HepG2 (cell line): ENCODE measurements at regions not wholly inside any gene's neighbourhood (a gene's known extent, or its start where the extent isn't known, plus 50 kb on each side); places are given as distances from the start of the nearest gene placed in this dataset.

Experiments used
- ATAD3A ChIP-seq: sonication (generic); formaldehyde crosslinking; IDR thresholded peaks from 2 replicates; pipeline ENCODE4 v1.4.0; 2020; ENCODE audit warnings: missing genetic modification reagents
- CTCF ChIP-seq: sonication (generic); formaldehyde crosslinking; IDR thresholded peaks from 2 replicates; pipeline ENCODE4 v1.5.0; 2020; ENCODE audit warnings: mild to moderate bottlenecking, missing genetic modification reagents, moderate library complexity
- EP300 ChIP-seq, 3 experiments: sonication (generic) in 1 of 3; formaldehyde crosslinking in 1 of 3; IDR thresholded peaks; 2 replicates each; pipeline versions ENCODE4 v1.5.1 to v1.6.1; 2011 to 2020; ENCODE audit warnings: low read depth in 2 of 3, low read length in 2 of 3, borderline replicate concordance in 1 of 3, improper control_type of control experiment in 1 of 3, mild to moderate bottlenecking in 1 of 3, missing genetic modification reagents in 1 of 3, moderate library complexity in 1 of 3
- GATAD1 ChIP-seq: IDR thresholded peaks from 2 replicates; pipeline ENCODE4 v1.6.1; 2016; ENCODE audit warnings: missing genetic modification reagents, missing compliant biosample characterization
- HDAC6 ChIP-seq: fragments of 200-600 bp; sonication (generic); IDR thresholded peaks from 2 replicates; pipeline ENCODE4 v1.7.0; 2017; ENCODE audit warnings: mild to moderate bottlenecking, antibody characterized with exemption, low read length, low read depth
- JUN ChIP-seq: sonication (generic); formaldehyde crosslinking; IDR thresholded peaks from 2 replicates; pipeline ENCODE4 v1.4.0; 2020; ENCODE audit warnings: mild to moderate bottlenecking, missing genetic modification reagents
- MBNL3 ChIP-seq: fragments of 250-450 bp; sonication (Bioruptor Pico); conservative IDR thresholded peaks from 2 replicates; pipeline ENCODE4 v1.8.0; 2022; ENCODE audit warnings: mild to moderate bottlenecking, inconsistent platforms
- POLR2A ChIP-seq, 2 experiments: IDR thresholded peaks; 2 replicates each; pipeline ENCODE4 v1.6.1; 2011; ENCODE audit warnings: low read depth in 2 of 2, low read length in 2 of 2, mild to moderate bottlenecking in 1 of 2, moderate library complexity in 1 of 2; ENCODE audit not compliant: insufficient read depth in 1 of 2
- SMC3 ChIP-seq: IDR thresholded peaks from 2 replicates; pipeline ENCODE4 v1.6.1; 2011; ENCODE audit warnings: low read length, improper control_type of control experiment
- ZNF580 ChIP-seq: IDR thresholded peaks from 2 replicates; pipeline ENCODE4 v1.6.1; 2016; ENCODE audit warnings: low read depth, borderline replicate concordance
- ZNF83 ChIP-seq: sonication (generic); formaldehyde crosslinking; IDR thresholded peaks from 2 replicates; pipeline ENCODE4 v1.4.0; 2020; ENCODE audit warnings: missing genetic modification reagents, mild to moderate bottlenecking, borderline replicate concordance

GRCh38 chr6:113160306-113161017 lies 696.7 kb upstream of the MARCKS start:
- TF ChIP-seq CTCF (no peak), SMC3 (no peak), MBNL3 (CRISPR knock-in tag) (no peak), ZNF580 (CRISPR knock-in tag) (no peak), ATAD3A (no peak), JUN (CRISPR knock-in tag) (no peak), EP300 (IDR thresholded peaks at IDR 0.05; ENCODE audit: low read depth in 2 of 2, low read length in 2 of 2) (no peak), EP300 (CRISPR knock-in tag; IDR thresholded peaks at IDR 0.05; ENCODE audit: borderline replicate concordance) (no peak), POLR2A (IDR thresholded peaks at IDR 0.05; ENCODE audit: insufficient read depth in 1 of 2, low read depth in 2 of 2, low read length in 2 of 2) (no peak), HDAC6 (no peak), ZNF83 (no peak), GATAD1 (CRISPR knock-in tag) (no peak)
